ENCODE measurements at regions not wholly inside any gene's neighbourhood (a gene's known extent, or its start where the extent isn't known, plus 50 kb on each side); places are given as distances from the start of the nearest gene placed in this dataset.
"Not testable (repeated sequence)": the region's sequence is repeated elsewhere in the genome, so short reads cannot be mapped to it uniquely, and the experiment has no call there.

GRCh38 chr1:188496506-188496905, 1667.8 kb downstream of the PLA2G4A start:
- DNase-seq, result no peak

GRCh38 chr1:188497020-188497419, 1668.3 kb downstream of the PLA2G4A start:
- no peak for DNase-seq

GRCh38 chr1:188499690-188500089, 1670.9 kb downstream of the PLA2G4A start:
- no peak for DNase-seq

GRCh38 chr1:188514917-188515316, 1686.2 kb downstream of the PLA2G4A start:
- DNase-seq, result no peak

GRCh38 chr1:188517139-188517538, 1688.4 kb downstream of the PLA2G4A start:
- no peak for DNase-seq

GRCh38 chr1:188551176-188551575, 1722.4 kb downstream of the PLA2G4A start:
- no peak for DNase-seq

- no peak for DNase-seq
Measured at GRCh38 chr1:188557053-188557452, 1728.3 kb downstream of the PLA2G4A start.

GRCh38 chr1:188582911-188583532, 1754.3 kb downstream of the PLA2G4A start:
- no peak for DNase-seq

- no peak for DNase-seq
Measured at GRCh38 chr1:188584119-188584518, 1755.4 kb downstream of the PLA2G4A start.

GRCh38 chr1:188590641-188591040, 1761.9 kb downstream of the PLA2G4A start:
- DNase-seq, result no peak

- DNase-seq, result no peak
Measured at GRCh38 chr1:188594542-188595235, 1765.9 kb downstream of the PLA2G4A start.

- DNase-seq, result no peak
Measured at GRCh38 chr1:188599313-188599712, 1770.6 kb downstream of the PLA2G4A start.

- no peak for DNase-seq
Measured at GRCh38 chr1:188611432-188611831, 1782.7 kb downstream of the PLA2G4A start.

- DNase-seq, result no peak
Measured at GRCh38 chr1:188615321-188615720, 1786.6 kb downstream of the PLA2G4A start.

- no peak for DNase-seq
Measured at GRCh38 chr1:188620236-188620635, 1791.5 kb downstream of the PLA2G4A start.

- no peak for DNase-seq
Measured at GRCh38 chr1:188641566-188642211, 1812.9 kb downstream of the PLA2G4A start.

GRCh38 chr1:188642704-188643103, 1814.0 kb downstream of the PLA2G4A start:
- DNase-seq, result no peak

GRCh38 chr1:188652678-188653077, 1823.9 kb downstream of the PLA2G4A start:
- DNase-seq, result no peak

- DNase-seq, result not testable (repeated sequence)
Measured at GRCh38 chr1:188655966-188656365, 1821.7 kb downstream of the BRINP3 start.

GRCh38 chr1:188660572-188660971, 1817.1 kb downstream of the BRINP3 start:
- DNase-seq, result no peak

- DNase-seq, result no peak
Measured at GRCh38 chr1:188665477-188665876, 1812.2 kb downstream of the BRINP3 start.

GRCh38 chr1:188668083-188668482, 1809.6 kb downstream of the BRINP3 start:
- DNase-seq, result no peak

- no peak for DNase-seq
Measured at GRCh38 chr1:188669728-188670382, 1807.8 kb downstream of the BRINP3 start.

GRCh38 chr1:188670837-188671236, 1806.8 kb downstream of the BRINP3 start:
- DNase-seq, result no peak
